Endothelial cell of umbilical vein (primary cell): ENCODE measurements at regions not wholly inside any gene's neighbourhood (a gene's known extent, or its start where the extent isn't known, plus 50 kb on each side); places are given as distances from the start of the nearest gene placed in this dataset.

ENCODE experiments used
- BruUV-seq: library from RNA; stranded (reverse); fragments of 400-500 nt; replicated peaks from 2 replicates; lab custom pipeline; 2021; lab: Mats Ljungman, UMichigan
- CTCF ChIA-PET: fragments of 300-600, 350-600 bp; sonication (Branson Sonifier 250); formaldehyde crosslinking; loops from one replicate; lab custom pipeline; 2021; ENCODE audit warnings: antibody characterized with exemption, inconsistent platforms; lab: Charles Lee
- POLR2A ChIA-PET: fragments of 300-600, 350-600 bp; sonication (Branson Sonifier 250); formaldehyde crosslinking; loops from one replicate; lab custom pipeline; 2021; ENCODE audit warnings: antibody characterized with exemption, inconsistent platforms; lab: Charles Lee
- DNase-seq: peaks from one replicate; pipeline ENCODE4 v3.0.0-alpha.2; 2011; ENCODE audit warnings: low read depth, low spot score
- FAIRE-seq: peaks from 2 replicates; lab custom pipeline; 2011; peaks lifted over from hg19 to GRCh38; lab: Jason Lieb, UNC
- H2AFZ ChIP-seq: 2 replicates; pipeline ENCODE4 v1.6.0; 2012; ENCODE audit warnings: low read depth, low read length, control low read depth, inconsistent platforms
- H3K27ac ChIP-seq: 2 replicates; pipeline ENCODE4 v1.5.1; 2011; ENCODE audit warnings: low read depth, mild to moderate bottlenecking, control low read depth, low read length, moderate library complexity; ENCODE audit not compliant: insufficient read depth
- H3K27me3 ChIP-seq, 2 experiments: 2 replicates each; pipeline versions ENCODE4 v1.6.0 to v1.6.1; 2011; ENCODE audit warnings: low read length in 2 of 2, mixed read lengths in 1 of 2; ENCODE audit not compliant: control insufficient read depth in 2 of 2, insufficient read depth in 2 of 2
- H3K36me3 ChIP-seq, 2 experiments: 2 replicates in 1 of 2; 3 replicates in 1 of 2; pipeline ENCODE4 v1.5.1; 2011; ENCODE audit warnings: low read length in 2 of 2, mild to moderate bottlenecking in 1 of 2, moderate library complexity in 1 of 2; ENCODE audit not compliant: control insufficient read depth in 2 of 2, insufficient read depth in 2 of 2; ENCODE audit errors: extremely low read depth in 1 of 2
- H3K4me1 ChIP-seq: 3 replicates; pipeline ENCODE4 v1.5.1; 2011; ENCODE audit warnings: mild to moderate bottlenecking, low read length; ENCODE audit not compliant: control insufficient read depth, insufficient read depth; ENCODE audit errors: extremely low read depth
- H3K4me2 ChIP-seq: 2 replicates; pipeline ENCODE4 v1.6.1; 2011; ENCODE audit warnings: low read length, control low read depth, mixed read lengths; ENCODE audit not compliant: insufficient read depth
- H3K4me3 ChIP-seq, 3 experiments: fragments of 200-600 bp in 1 of 3; sonication (generic), shearing (Covaris generic) in 1 of 3; replicated peaks in 1 of 3; 2 replicates each; pipeline ENCODE4 v1.5.1; 2011 to 2016; ENCODE audit warnings: control low read depth in 3 of 3, low read length in 3 of 3, mild to moderate bottlenecking in 2 of 3, inconsistent platforms in 1 of 3, low read depth in 1 of 3, moderate library complexity in 1 of 3; ENCODE audit not compliant: insufficient read depth in 1 of 3
- H3K79me2 ChIP-seq: 2 replicates; pipeline ENCODE4 v1.6.0; 2012; ENCODE audit warnings: low read length, inconsistent platforms; ENCODE audit not compliant: control insufficient read depth, insufficient read depth
- H3K9ac ChIP-seq: replicated peaks from 2 replicates; pipeline ENCODE3; 2011; ENCODE audit warnings: low read length, control low read depth; ENCODE audit not compliant: insufficient read depth; ENCODE audit errors: extremely low read depth
- H3K9me1 ChIP-seq: replicated peaks from 3 replicates; pipeline ENCODE4 v1.6.0; 2011; ENCODE audit warnings: mild to moderate bottlenecking, low read length; ENCODE audit not compliant: control insufficient read depth, insufficient read depth; ENCODE audit errors: extremely low read depth
- H3K9me3 ChIP-seq: replicated peaks from 2 replicates; pipeline ENCODE4 v1.5.1; 2012; ENCODE audit warnings: low read length, inconsistent platforms; ENCODE audit not compliant: control insufficient read depth, insufficient read depth
- H4K20me1 ChIP-seq: replicated peaks from 2 replicates; pipeline ENCODE3; 2011; ENCODE audit warnings: mild to moderate bottlenecking, low read length; ENCODE audit not compliant: control insufficient read depth, insufficient read depth; ENCODE audit errors: extremely low read depth
- CTCF ChIP-seq, 2 donors: IDR thresholded peaks; 1 replicate in 1 of 2; 2 replicates in 1 of 2; pipeline ENCODE4 v1.5.1; 2011; ENCODE audit warnings: low read length in 2 of 2, mild to moderate bottlenecking in 2 of 2, moderate library complexity in 2 of 2, control low read depth in 1 of 2, inconsistent platforms in 1 of 2, low read depth in 1 of 2; ENCODE audit not compliant: insufficient read depth in 1 of 2; ENCODE audit errors: extremely low read depth in 1 of 2
- EZH2 ChIP-seq: IDR thresholded peaks from 2 replicates; pipeline ENCODE4 v1.6.1; 2012; ENCODE audit warnings: borderline replicate concordance, low read depth, mild to moderate bottlenecking, moderate library complexity, low read length, inconsistent platforms; ENCODE audit not compliant: severe bottlenecking
- FOS ChIP-seq: IDR thresholded peaks from 2 replicates; pipeline ENCODE4 v1.6.1; 2011; ENCODE audit warnings: mild to moderate bottlenecking, low read length, moderate library complexity, borderline replicate concordance; ENCODE audit not compliant: insufficient read depth
- GATA2 ChIP-seq: IDR thresholded peaks from 2 replicates; pipeline ENCODE4 v1.7.0; 2011; ENCODE audit warnings: low read depth, mild to moderate bottlenecking, moderate library complexity, mixed read lengths, low read length; ENCODE audit not compliant: insufficient read length, insufficient read depth
- JUN ChIP-seq: IDR thresholded peaks from 2 replicates; pipeline ENCODE4 v1.6.1; 2011; ENCODE audit warnings: borderline replicate concordance, low read depth; ENCODE audit not compliant: insufficient read length, insufficient read depth
- MAX ChIP-seq: IDR thresholded peaks from 2 replicates; pipeline ENCODE4 v1.6.1; 2011; ENCODE audit not compliant: insufficient read depth, insufficient read length
- MYC ChIP-seq: IDR thresholded peaks from one replicate; pipeline ENCODE4 v1.6.1; 2011; ENCODE audit warnings: mild to moderate bottlenecking, low read depth, low read length
- POLR2A ChIP-seq: IDR thresholded peaks from 2 replicates; pipeline ENCODE4 v1.6.1; 2012; ENCODE audit warnings: low read depth, mild to moderate bottlenecking, control low read depth, low read length
- POLR2AphosphoS5 ChIP-seq: IDR thresholded peaks from 2 replicates; pipeline ENCODE4 v1.6.1; 2012; ENCODE audit warnings: low read depth, mild to moderate bottlenecking, control low read depth, low read length, moderate library complexity; ENCODE audit not compliant: insufficient read depth
- dilution Hi-C: fragments of 300-500 bp; cut with MboI; formaldehyde crosslinking; loops from one replicate; pipeline ENCODE4 v1.15.0; 2019; ENCODE audit warnings: low sequenced_read_pairs; ENCODE audit not compliant: extremely low pct_ligation_motif_present
- intact Hi-C: fragments of 100-400 bp; cut with micrococcal nuclease; formaldehyde crosslinking; loops from one replicate; pipeline ENCODE4 v1.10.0; 2022

GRCh38 chr16:63457869-63458268 lies 1421.6 kb upstream of the CDH8 start:
- Histone ChIP-seq H3K9ac (no peak overlapping the region), H2AFZ (no peak overlapping the region), H3K27ac (no peak overlapping the region), H3K79me2 (no peaks in the 10 kb centered on the region), H3K9me1 (no peaks in the 10 kb centered on the region), H3K4me2 (no peak overlapping the region), H3K36me3 (no peaks in the 10 kb centered on the region), H4K20me1 (no peaks in the 10 kb centered on the region), H3K4me3 (no peak overlapping the region), H3K27me3 (no peaks in the 10 kb centered on the region), H3K4me1 (peaks cover 11% of the 10 kb centered on the region), H3K9me3 (no peaks in the 10 kb centered on the region)
- intact Hi-C loops (no loop called here), dilution Hi-C loops (no loop called here)
- TF ChIP-seq JUN (no peak), GATA2 (no peak), MYC (no peak), EZH2 (no peak), POLR2AphosphoS5 (no peak)
- FAIRE-seq, result no peak
- POLR2A ChIA-PET, result no interaction called here
- CTCF ChIA-PET, result interaction anchor here (1.7 kb wide), 1 partner anchor 594 kb away, joined by 4 read pairs; no protein-coding TSS in a partner anchor
- no peak for DNase-seq
- BruUV-seq, result no TSS peak

GRCh38 chr16:63453261-63453660 lies 1417.0 kb upstream of the CDH8 start:
- Histone ChIP-seq H3K9ac (no peak overlapping the region), H2AFZ (no peak overlapping the region), H3K4me3 (no peak overlapping the region), H3K27me3 (no peaks in the 10 kb centered on the region), H3K4me2 (no peak overlapping the region), H3K9me3 (no peaks in the 10 kb centered on the region), H3K36me3 (no peaks in the 10 kb centered on the region), H3K27ac (no peak overlapping the region), H3K9me1 (no peaks in the 10 kb centered on the region), H3K79me2 (no peaks in the 10 kb centered on the region), H4K20me1 (no peaks in the 10 kb centered on the region), H3K4me1 (peaks cover 4% of the 10 kb centered on the region)
- FAIRE-seq (peak; percentile 4), DNase-seq (no peak)
- intact Hi-C loops, result no loop called here
- ChIA-PET CTCF (interaction anchor here (0.7 to 0.8 kb wide), 2 partner anchors 9 to 94 kb away, joined by 3 to 4 read pairs; no protein-coding TSS in a partner anchor), POLR2A (no interaction called here)
- dilution Hi-C loops, result no loop called here
- BruUV-seq, result no TSS peak
- TF ChIP-seq JUN (no peak), EZH2 (no peak), MYC (no peak), CTCF (IDR thresholded peaks at IDR 0.05; ENCODE audit: extremely low read depth in 1 of 2, insufficient read depth in 1 of 2, low read depth in 1 of 2, low read length in 2 of 2) (no peak), FOS (no peak), MAX (no peak), POLR2AphosphoS5 (no peak), GATA2 (no peak), POLR2A (no peak)
